ENCODE measurements at regions not wholly inside any gene's neighbourhood (a gene's known extent, or its start where the extent isn't known, plus 50 kb on each side); places are given as distances from the start of the nearest gene placed in this dataset.
"Not testable (repeated sequence)": the region's sequence is repeated elsewhere in the genome, so short reads cannot be mapped to it uniquely, and the experiment has no call there.

DNA sequence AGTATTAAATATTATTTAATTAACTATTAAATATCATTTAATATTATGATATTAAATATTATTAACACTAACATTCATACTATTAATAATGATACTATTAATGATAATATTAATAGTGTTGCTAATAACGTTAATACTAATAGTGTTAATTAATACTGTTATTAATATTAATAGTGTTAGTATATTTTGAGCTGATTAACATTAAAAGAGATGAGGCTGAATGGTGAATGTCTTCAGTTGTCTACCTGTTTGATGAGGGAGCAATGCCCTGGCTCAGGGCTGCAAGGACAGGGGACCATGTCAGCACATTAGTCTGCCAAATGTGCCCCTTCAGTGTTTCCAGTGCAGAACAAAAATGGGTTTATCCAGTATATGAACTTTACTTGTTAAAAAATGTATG is 96.6 kb upstream of the PLEKHG1 start:
- H3K36me3 ChIP-seq: no peaks in the 10 kb centered on the region
- no peak overlapping the region for H3K27ac ChIP-seq
- DNase-seq (no peak), ATAC-seq (no peak), FAIRE-seq (no peak)
- no peaks in the 10 kb centered on the region for H3K4me1 ChIP-seq
- H3K27me3 ChIP-seq: peaks cover 0 to 6% (median 0%) of the 10 kb centered on the region in 4 donors
- 65 to 72% methylated on average over 1 of the region's 1 CpG for WGBS, 2 donors
- no peaks in the 10 kb centered on the region for H3K9me3 ChIP-seq
- no peak overlapping the region for H3K4me3 ChIP-seq
- TF ChIP-seq CTCF (IDR thresholded peaks at IDR 0.05): no peak
- intact Hi-C loops (cut with DNase I): no loop called here

DNA sequence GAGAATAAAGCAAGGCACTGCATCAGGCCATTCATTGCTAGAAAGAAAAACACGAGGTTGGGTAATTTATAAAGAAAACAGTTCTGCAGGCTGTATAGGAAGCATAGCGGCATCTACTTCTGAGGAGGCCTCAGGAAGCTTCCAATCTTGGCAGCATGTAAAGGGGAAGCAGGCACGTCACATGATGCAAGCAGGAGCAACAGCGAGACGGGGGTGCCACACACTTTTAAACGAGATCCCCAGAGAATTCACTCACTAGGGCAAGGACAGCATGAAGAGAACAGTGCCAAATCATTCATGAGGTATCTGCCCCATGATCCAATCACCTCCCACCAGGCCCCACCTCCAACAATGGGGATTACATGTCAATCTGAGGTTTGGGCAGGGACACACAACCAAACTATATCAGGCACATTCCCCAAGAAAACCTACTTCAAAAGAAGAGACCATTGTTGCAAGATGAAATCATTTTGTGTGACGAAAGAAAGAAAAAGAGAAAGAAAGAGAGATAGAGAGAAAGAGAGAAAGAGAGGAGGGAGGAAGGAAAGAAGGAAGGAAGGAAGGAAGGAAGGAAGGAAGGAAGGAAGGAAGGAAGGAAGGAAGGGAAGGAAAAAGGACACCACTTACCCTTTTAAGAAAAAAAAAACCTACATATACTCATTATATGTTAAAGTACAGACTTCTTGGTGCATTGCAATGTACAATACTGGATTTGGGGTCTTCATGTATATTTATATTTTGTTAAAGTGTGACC is 95.9 kb upstream of the PLEKHG1 start:
- ATAC-seq (no peak), DNase-seq (no peak), FAIRE-seq (no peak)
- TF ChIP-seq CTCF (IDR thresholded peaks at IDR 0.05): no peak
- no peaks in the 10 kb centered on the region for H3K9me3 ChIP-seq
- H3K4me1 ChIP-seq: no peaks in the 10 kb centered on the region
- peaks cover 0 to 6% (median 0%) of the 10 kb centered on the region in 4 donors for H3K27me3 ChIP-seq
- no peaks in the 10 kb centered on the region for H3K36me3 ChIP-seq
- H3K4me3 ChIP-seq: no peak overlapping the region
- intact Hi-C loops (cut with DNase I): no loop called here
- WGBS, 2 donors: 73 to 82% methylated on average over 7 of the region's 7 CpGs
- no peak overlapping the region for H3K27ac ChIP-seq

DNA sequence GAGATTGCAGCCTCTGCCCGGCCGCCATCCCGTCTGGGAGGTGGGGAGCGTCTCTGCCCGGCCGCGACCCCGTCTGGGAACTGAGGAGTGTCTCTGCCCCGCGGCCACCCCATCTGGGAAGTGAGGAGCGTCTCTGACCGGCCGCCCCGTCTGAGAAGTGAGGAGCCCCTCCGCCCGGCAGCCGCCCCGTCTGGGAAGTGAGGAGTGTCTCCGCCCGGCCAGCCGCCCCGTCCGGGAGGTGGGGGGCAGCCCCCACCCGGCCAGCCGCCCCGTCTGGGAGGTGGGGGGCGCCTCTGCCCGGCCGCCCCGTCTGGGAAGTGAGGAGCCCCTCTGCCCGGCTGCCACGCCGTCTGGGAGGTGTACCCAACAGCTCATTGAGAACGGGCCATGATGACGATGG is 92.3 kb upstream of the PLEKHG1 start:
- H3K27ac ChIP-seq; DNase-seq; H3K36me3 ChIP-seq; H3K4me3 ChIP-seq; ATAC-seq; FAIRE-seq; H3K4me1 ChIP-seq; intact Hi-C loops (cut with DNase I); H3K27me3 ChIP-seq; H3K9me3 ChIP-seq: not testable (repeated sequence)
- WGBS, 2 donors: 91 to 94% methylated on average over 20 to 35 of the region's 35 CpGs

- Histone ChIP-seq H3K36me3 (no peaks in the 10 kb centered on the region), H3K27ac (no peak overlapping the region), H3K4me1 (no peaks in the 10 kb centered on the region), H3K27me3 (no peaks in the 10 kb centered on the region), H3K4me3 (no peak overlapping the region), H3K9me3 (no peaks in the 10 kb centered on the region)
- WGBS, 2 donors: 77 to 80% methylated on average over 3 of the region's 3 CpGs
- DNase-seq (no peak), FAIRE-seq (no peak), ATAC-seq (no peak)
- TF ChIP-seq CTCF (IDR thresholded peaks at IDR 0.05): no peak
- intact Hi-C loops (cut with DNase I): no loop called here
These were observed 89.1 kb upstream of the PLEKHG1 start for GRCh38 chr6:150510576-150510975.

DNA sequence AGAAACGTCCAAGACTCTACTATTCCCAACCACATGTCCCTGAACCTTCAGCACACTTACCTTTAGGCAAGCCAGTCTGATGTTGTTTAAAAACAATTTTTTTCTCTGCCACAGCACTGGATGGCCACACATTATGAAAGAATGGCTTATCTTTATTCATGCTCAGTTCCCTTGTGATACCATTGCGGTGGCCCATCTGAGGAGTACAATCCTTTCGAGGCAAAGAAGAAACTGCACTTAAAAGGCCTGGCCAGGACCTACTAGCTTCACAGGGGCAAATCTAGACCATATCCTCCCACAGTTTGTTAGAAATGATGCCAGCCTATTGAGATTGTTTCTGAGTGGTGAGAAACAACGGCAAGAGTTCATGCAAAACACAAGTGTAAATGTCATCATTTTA is 88.4 kb upstream of the PLEKHG1 start:
- FAIRE-seq (no peak), ATAC-seq (no peak), DNase-seq (no peak)
- WGBS, 2 donors: 68 to 74% methylated on average over 4 of the region's 4 CpGs
- no peaks in the 10 kb centered on the region for H3K36me3 ChIP-seq
- no peaks in the 10 kb centered on the region for H3K27me3 ChIP-seq
- H3K27ac ChIP-seq: no peak overlapping the region
- intact Hi-C loops (cut with DNase I): no loop called here
- H3K9me3 ChIP-seq: no peaks in the 10 kb centered on the region
- H3K4me1 ChIP-seq: no peaks in the 10 kb centered on the region
- H3K4me3 ChIP-seq: no peak overlapping the region
- no peak for TF ChIP-seq CTCF (IDR thresholded peaks at IDR 0.05)

All from pancreas (tissue), 10 donors.